ENCODE measurements at regions not wholly inside any gene's neighbourhood (a gene's known extent, or its start where the extent isn't known, plus 50 kb on each side); places are given as distances from the start of the nearest gene placed in this dataset.

- Mint-ChIP-seq H3K36me3 (no peaks in the 10 kb centered on the region), H3K27me3 (peaks cover 3% of the 10 kb centered on the region), H3K9me3 (no peaks in the 10 kb centered on the region), H3K4me3 (no peak overlapping the region), H3K4me1 (no peaks in the 10 kb centered on the region), H3K27ac (no peak overlapping the region)
These were observed 53.0 kb upstream of the CLDN14 start for GRCh38 chr21:36532769-36533467.

- H3K4me3 Mint-ChIP-seq: no peak overlapping the region
- H3K4me1 Mint-ChIP-seq: no peaks in the 10 kb centered on the region
- H3K9me3 Mint-ChIP-seq: no peaks in the 10 kb centered on the region
- H3K27ac Mint-ChIP-seq: no peak overlapping the region
- H3K36me3 Mint-ChIP-seq: no peaks in the 10 kb centered on the region
- peaks cover 3% of the 10 kb centered on the region for H3K27me3 Mint-ChIP-seq
These were observed 53.5 kb upstream of the CLDN14 start for GRCh38 chr21:36533468-36533848.

GRCh38 chr21:36534656-36535055 lies 54.7 kb upstream of the CLDN14 start:
- Mint-ChIP-seq H3K9me3 (no peaks in the 10 kb centered on the region), H3K27ac (no peak overlapping the region), H3K4me3 (no peak overlapping the region), H3K27me3 (peaks cover 3% of the 10 kb centered on the region), H3K36me3 (no peaks in the 10 kb centered on the region), H3K4me1 (no peaks in the 10 kb centered on the region)

- H3K27me3 Mint-ChIP-seq: no peaks in the 10 kb centered on the region
- H3K27ac Mint-ChIP-seq: no peak overlapping the region
- H3K4me3 Mint-ChIP-seq: no peak overlapping the region
- H3K9me3 Mint-ChIP-seq: no peaks in the 10 kb centered on the region
- H3K4me1 Mint-ChIP-seq: no peaks in the 10 kb centered on the region
- H3K36me3 Mint-ChIP-seq: no peaks in the 10 kb centered on the region
These were observed 55.8 kb upstream of the CLDN14 start for GRCh38 chr21:36535618-36536241.

- Mint-ChIP-seq H3K4me1 (no peaks in the 10 kb centered on the region), H3K4me3 (no peak overlapping the region), H3K27me3 (peaks cover 11% of the 10 kb centered on the region), H3K36me3 (no peaks in the 10 kb centered on the region), H3K27ac (no peak overlapping the region), H3K9me3 (no peaks in the 10 kb centered on the region)
These were observed 58.8 kb upstream of the CLDN14 start for GRCh38 chr21:36538761-36539160.

GRCh38 chr21:36539434-36540150 lies 59.7 kb upstream of the CLDN14 start:
- peaks cover 12% of the 10 kb centered on the region for H3K27me3 Mint-ChIP-seq
- no peaks in the 10 kb centered on the region for H3K36me3 Mint-ChIP-seq
- no peaks in the 10 kb centered on the region for H3K9me3 Mint-ChIP-seq
- H3K4me3 Mint-ChIP-seq: no peak overlapping the region
- H3K4me1 Mint-ChIP-seq: no peaks in the 10 kb centered on the region
- H3K27ac Mint-ChIP-seq: no peak overlapping the region

- H3K36me3 Mint-ChIP-seq: no peaks in the 10 kb centered on the region
- no peaks in the 10 kb centered on the region for H3K4me1 Mint-ChIP-seq
- H3K27ac Mint-ChIP-seq: no peak overlapping the region
- no peaks in the 10 kb centered on the region for H3K9me3 Mint-ChIP-seq
- H3K27me3 Mint-ChIP-seq: peaks cover 13% of the 10 kb centered on the region
- no peak overlapping the region for H3K4me3 Mint-ChIP-seq
These were observed 60.8 kb upstream of the CLDN14 start for GRCh38 chr21:36540700-36541099.

- Mint-ChIP-seq H3K27ac (no peak overlapping the region), H3K4me3 (no peak overlapping the region), H3K27me3 (peaks cover 14% of the 10 kb centered on the region), H3K4me1 (no peaks in the 10 kb centered on the region), H3K36me3 (no peaks in the 10 kb centered on the region), H3K9me3 (no peaks in the 10 kb centered on the region)
These were observed 61.8 kb upstream of the CLDN14 start for GRCh38 chr21:36541721-36542139.

- Mint-ChIP-seq H3K4me3 (no peak overlapping the region), H3K27me3 (peaks cover 16% of the 10 kb centered on the region), H3K4me1 (no peaks in the 10 kb centered on the region), H3K9me3 (no peaks in the 10 kb centered on the region), H3K36me3 (no peaks in the 10 kb centered on the region), H3K27ac (no peak overlapping the region)
These were observed 62.6 kb upstream of the CLDN14 start for GRCh38 chr21:36542312-36543101.

- Mint-ChIP-seq H3K4me3 (no peak overlapping the region), H3K27ac (no peak overlapping the region), H3K9me3 (no peaks in the 10 kb centered on the region), H3K27me3 (peaks cover 16% of the 10 kb centered on the region), H3K4me1 (no peaks in the 10 kb centered on the region), H3K36me3 (no peaks in the 10 kb centered on the region)
These were observed 64.0 kb upstream of the CLDN14 start for GRCh38 chr21:36543924-36544323.

GRCh38 chr21:36544545-36544944 lies 64.6 kb upstream of the CLDN14 start:
- H3K9me3 Mint-ChIP-seq: no peaks in the 10 kb centered on the region
- H3K27ac Mint-ChIP-seq: no peak overlapping the region
- no peak overlapping the region for H3K4me3 Mint-ChIP-seq
- no peaks in the 10 kb centered on the region for H3K4me1 Mint-ChIP-seq
- no peaks in the 10 kb centered on the region for H3K36me3 Mint-ChIP-seq
- peaks cover 16% of the 10 kb centered on the region for H3K27me3 Mint-ChIP-seq

GRCh38 chr21:36545776-36546511 lies 66.0 kb upstream of the CLDN14 start:
- peaks cover 16% of the 10 kb centered on the region for H3K27me3 Mint-ChIP-seq
- H3K36me3 Mint-ChIP-seq: no peaks in the 10 kb centered on the region
- no peak overlapping the region for H3K27ac Mint-ChIP-seq
- no peaks in the 10 kb centered on the region for H3K9me3 Mint-ChIP-seq
- no peaks in the 10 kb centered on the region for H3K4me1 Mint-ChIP-seq
- no peak overlapping the region for H3K4me3 Mint-ChIP-seq

GRCh38 chr21:36547464-36547863 lies 67.5 kb upstream of the CLDN14 start:
- Mint-ChIP-seq H3K27ac (no peak overlapping the region), H3K27me3 (peaks cover 12% of the 10 kb centered on the region)

GRCh38 chr21:36548866-36549265 lies 68.9 kb upstream of the CLDN14 start:
- H3K4me3 Mint-ChIP-seq: no peak overlapping the region
- no peaks in the 10 kb centered on the region for H3K36me3 Mint-ChIP-seq
- H3K27ac Mint-ChIP-seq: no peak overlapping the region
- peaks cover 6% of the 10 kb centered on the region for H3K27me3 Mint-ChIP-seq
- H3K4me1 Mint-ChIP-seq: no peaks in the 10 kb centered on the region
- H3K9me3 Mint-ChIP-seq: no peaks in the 10 kb centered on the region

More at GRCh38 chr21:36547464-36547863, 67.5 kb upstream of the CLDN14 start:
- no peaks in the 10 kb centered on the region for H3K4me1 Mint-ChIP-seq
- H3K4me3 Mint-ChIP-seq: no peak overlapping the region
- no peaks in the 10 kb centered on the region for H3K36me3 Mint-ChIP-seq
- no peaks in the 10 kb centered on the region for H3K9me3 Mint-ChIP-seq

- Mint-ChIP-seq H3K27me3 (peaks cover 5% of the 10 kb centered on the region), H3K36me3 (no peaks in the 10 kb centered on the region), H3K4me3 (no peak overlapping the region), H3K27ac (no peak overlapping the region), H3K9me3 (no peaks in the 10 kb centered on the region), H3K4me1 (no peaks in the 10 kb centered on the region)
These were observed 69.5 kb upstream of the CLDN14 start for GRCh38 chr21:36549470-36549869.
